Activated CD4-positive, alpha-beta memory T cell treated with anti-CD3 and anti-CD28 coated beads for 36 hours (primary cell): ENCODE measurements at regions not wholly inside any gene's neighbourhood (a gene's known extent, or its start where the extent isn't known, plus 50 kb on each side); places are given as distances from the start of the nearest gene placed in this dataset.

Experiments
- CTCF ChIA-PET: fragments of 350-600 bp; sonication (Branson Sonifier 250); formaldehyde crosslinking; loops from one replicate; lab custom pipeline; 2021; ENCODE audit warnings: antibody characterized with exemption, inconsistent platforms; lab: Charles Lee
- POLR2A ChIA-PET: fragments of 350-600 bp; sonication (Branson Sonifier 250); formaldehyde crosslinking; loops from one replicate; lab custom pipeline; 2021; ENCODE audit warnings: antibody characterized with exemption; lab: Charles Lee
- DNase-seq: peaks from one replicate; pipeline ENCODE4 v3.0.0-alpha.2; 2020
- H3K27ac Mint-ChIP-seq: one replicate; pipeline ENCODE4 v1.8.0; 2021; ENCODE audit warnings: mixed read lengths
- H3K27me3 Mint-ChIP-seq: one replicate; pipeline ENCODE4 v1.8.0; 2021; ENCODE audit warnings: mixed read lengths
- H3K36me3 Mint-ChIP-seq: one replicate; pipeline ENCODE4 v1.8.0; 2021; ENCODE audit warnings: mixed read lengths
- H3K4me1 Mint-ChIP-seq: one replicate; pipeline ENCODE4 v1.8.0; 2021; ENCODE audit warnings: low read depth, mixed read lengths
- H3K4me3 Mint-ChIP-seq: one replicate; pipeline ENCODE4 v1.8.0; 2021; ENCODE audit warnings: mild to moderate bottlenecking, mixed read lengths
- H3K9me3 Mint-ChIP-seq: one replicate; pipeline ENCODE4 v1.8.0; 2021; ENCODE audit warnings: mixed read lengths
- intact Hi-C: fragments of 100-400 bp; cut with micrococcal nuclease; formaldehyde crosslinking; loops from one replicate; pipeline ENCODE4 v1.15.1; 2023

GRCh38 chr12:60281522-60281921 lies 685.7 kb downstream of the SLC16A7 start:
- intact Hi-C loops, result no loop called here
- ChIA-PET CTCF (no interaction called here), POLR2A (no interaction called here)
- Mint-ChIP-seq H3K36me3 (no peaks in the 10 kb centered on the region), H3K27me3 (no peaks in the 10 kb centered on the region), H3K27ac (no peak overlapping the region), H3K4me3 (no peak overlapping the region), H3K4me1 (no peaks in the 10 kb centered on the region), H3K9me3 (no peaks in the 10 kb centered on the region)
- DNase-seq, result no peak

- H3K27ac Mint-ChIP-seq, result no peak overlapping the region
- intact Hi-C loops, result no loop called here
- no peaks in the 10 kb centered on the region for H3K36me3 Mint-ChIP-seq
- no peaks in the 10 kb centered on the region for H3K27me3 Mint-ChIP-seq
- no peak for DNase-seq
- H3K4me3 Mint-ChIP-seq, result no peak overlapping the region
- POLR2A ChIA-PET, result no interaction called here
- H3K9me3 Mint-ChIP-seq, result peaks cover 17% of the 10 kb centered on the region
- H3K4me1 Mint-ChIP-seq, result no peaks in the 10 kb centered on the region
- CTCF ChIA-PET, result no interaction called here
These were observed 694.7 kb downstream of the SLC16A7 start for GRCh38 chr12:60290532-60290931.

- CTCF ChIA-PET, result no interaction called here
- H3K4me1 Mint-ChIP-seq, result no peaks in the 10 kb centered on the region
- POLR2A ChIA-PET, result no interaction called here
- intact Hi-C loops, result no loop called here
- H3K36me3 Mint-ChIP-seq, result no peaks in the 10 kb centered on the region
- no peak overlapping the region for H3K4me3 Mint-ChIP-seq
- DNase-seq, result no peak
- H3K27ac Mint-ChIP-seq, result no peak overlapping the region
- H3K27me3 Mint-ChIP-seq, result no peaks in the 10 kb centered on the region
- no peaks in the 10 kb centered on the region for H3K9me3 Mint-ChIP-seq
These were observed 712.6 kb downstream of the SLC16A7 start for GRCh38 chr12:60308366-60308991.

- Mint-ChIP-seq H3K27ac (no peak overlapping the region), H3K36me3 (no peaks in the 10 kb centered on the region), H3K4me3 (no peak overlapping the region), H3K9me3 (peaks cover 2% of the 10 kb centered on the region), H3K4me1 (no peaks in the 10 kb centered on the region), H3K27me3 (no peaks in the 10 kb centered on the region)
- CTCF ChIA-PET, result no interaction called here
- POLR2A ChIA-PET, result no interaction called here
- intact Hi-C loops, result no loop called here
- DNase-seq, result no peak
These were observed 716.1 kb downstream of the SLC16A7 start for GRCh38 chr12:60311940-60312339.

- intact Hi-C loops, result no loop called here
- no peaks in the 10 kb centered on the region for H3K4me1 Mint-ChIP-seq
- ChIA-PET CTCF (no interaction called here), POLR2A (no interaction called here)
- H3K36me3 Mint-ChIP-seq, result peaks cover 2% of the 10 kb centered on the region
- no peak overlapping the region for H3K4me3 Mint-ChIP-seq
- H3K27ac Mint-ChIP-seq, result no peak overlapping the region
- DNase-seq, result no peak
- H3K27me3 Mint-ChIP-seq, result no peaks in the 10 kb centered on the region
- H3K9me3 Mint-ChIP-seq, result peaks cover 2% of the 10 kb centered on the region
These were observed 721.5 kb downstream of the SLC16A7 start for GRCh38 chr12:60317361-60317760.

GRCh38 chr12:60324746-60325145 lies 728.9 kb downstream of the SLC16A7 start:
- no peak for DNase-seq
- Mint-ChIP-seq H3K27ac (no peak overlapping the region), H3K27me3 (no peaks in the 10 kb centered on the region), H3K4me1 (no peaks in the 10 kb centered on the region), H3K9me3 (peaks cover 5% of the 10 kb centered on the region), H3K36me3 (peaks cover 2% of the 10 kb centered on the region), H3K4me3 (no peak overlapping the region)
- intact Hi-C loops, result no loop called here
- ChIA-PET CTCF (no interaction called here), POLR2A (no interaction called here)

- ChIA-PET CTCF (no interaction called here), POLR2A (no interaction called here)
- no peaks in the 10 kb centered on the region for H3K36me3 Mint-ChIP-seq
- H3K9me3 Mint-ChIP-seq, result peaks cover 3% of the 10 kb centered on the region
- H3K4me1 Mint-ChIP-seq, result no peaks in the 10 kb centered on the region
- H3K27ac Mint-ChIP-seq, result no peak overlapping the region
- intact Hi-C loops, result no loop called here
- H3K27me3 Mint-ChIP-seq, result no peaks in the 10 kb centered on the region
- DNase-seq, result no peak
- no peak overlapping the region for H3K4me3 Mint-ChIP-seq
These were observed 737.6 kb downstream of the SLC16A7 start for GRCh38 chr12:60333461-60333860.

GRCh38 chr12:60335745-60336144 lies 739.9 kb downstream of the SLC16A7 start:
- H3K27me3 Mint-ChIP-seq, result no peaks in the 10 kb centered on the region
- intact Hi-C loops, result no loop called here
- CTCF ChIA-PET, result no interaction called here
- no peak overlapping the region for H3K27ac Mint-ChIP-seq
- DNase-seq, result no peak
- H3K4me3 Mint-ChIP-seq, result no peak overlapping the region
- POLR2A ChIA-PET, result no interaction called here
- no peaks in the 10 kb centered on the region for H3K36me3 Mint-ChIP-seq
- H3K4me1 Mint-ChIP-seq, result no peaks in the 10 kb centered on the region
- H3K9me3 Mint-ChIP-seq, result peaks cover 3% of the 10 kb centered on the region

GRCh38 chr12:60337839-60338549 lies 742.2 kb downstream of the SLC16A7 start:
- intact Hi-C loops, result no loop called here
- CTCF ChIA-PET, result no interaction called here
- Mint-ChIP-seq H3K27ac (no peak overlapping the region), H3K9me3 (peaks cover 6% of the 10 kb centered on the region), H3K4me1 (no peaks in the 10 kb centered on the region), H3K4me3 (no peak overlapping the region), H3K36me3 (no peaks in the 10 kb centered on the region), H3K27me3 (no peaks in the 10 kb centered on the region)
- no peak for DNase-seq
- POLR2A ChIA-PET, result no interaction called here

- Mint-ChIP-seq H3K9me3 (peaks cover 6% of the 10 kb centered on the region), H3K36me3 (no peaks in the 10 kb centered on the region), H3K4me1 (no peaks in the 10 kb centered on the region), H3K27me3 (no peaks in the 10 kb centered on the region), H3K4me3 (no peak overlapping the region), H3K27ac (no peak overlapping the region)
- no peak for DNase-seq
- ChIA-PET POLR2A (no interaction called here), CTCF (no interaction called here)
- intact Hi-C loops, result no loop called here
These were observed 749.6 kb downstream of the SLC16A7 start for GRCh38 chr12:60345442-60345841.

GRCh38 chr12:60349232-60349978 lies 753.6 kb downstream of the SLC16A7 start:
- Mint-ChIP-seq H3K4me1 (no peaks in the 10 kb centered on the region), H3K9me3 (peaks cover 7% of the 10 kb centered on the region), H3K4me3 (no peak overlapping the region), H3K27me3 (no peaks in the 10 kb centered on the region), H3K36me3 (no peaks in the 10 kb centered on the region), H3K27ac (no peak overlapping the region)
- POLR2A ChIA-PET, result no interaction called here
- no peak for DNase-seq
- intact Hi-C loops, result no loop called here
- CTCF ChIA-PET, result no interaction called here

- DNase-seq, result no peak
- H3K9me3 Mint-ChIP-seq, result peaks cover 11% of the 10 kb centered on the region
- no peaks in the 10 kb centered on the region for H3K4me1 Mint-ChIP-seq
- no peak overlapping the region for H3K4me3 Mint-ChIP-seq
- H3K36me3 Mint-ChIP-seq, result no peaks in the 10 kb centered on the region
- ChIA-PET CTCF (no interaction called here), POLR2A (no interaction called here)
- no peak overlapping the region for H3K27ac Mint-ChIP-seq
- no peaks in the 10 kb centered on the region for H3K27me3 Mint-ChIP-seq
- intact Hi-C loops, result no loop called here
These were observed 791.5 kb downstream of the SLC16A7 start for GRCh38 chr12:60387356-60387755.
